LNCAP (cell line): ENCODE measurements at regions not wholly inside any gene's neighbourhood (a gene's known extent, or its start where the extent isn't known, plus 50 kb on each side); places are given as distances from the start of the nearest gene placed in this dataset.

Experiments used
- TF ChIP-seq, protein P1 (sequence below): fragments of 450-650 bp; IDR thresholded peaks from 2 replicates; pipeline ENCODE4 v1.5.1; 2017; ENCODE audit warnings: mild to moderate bottlenecking

DNA sequence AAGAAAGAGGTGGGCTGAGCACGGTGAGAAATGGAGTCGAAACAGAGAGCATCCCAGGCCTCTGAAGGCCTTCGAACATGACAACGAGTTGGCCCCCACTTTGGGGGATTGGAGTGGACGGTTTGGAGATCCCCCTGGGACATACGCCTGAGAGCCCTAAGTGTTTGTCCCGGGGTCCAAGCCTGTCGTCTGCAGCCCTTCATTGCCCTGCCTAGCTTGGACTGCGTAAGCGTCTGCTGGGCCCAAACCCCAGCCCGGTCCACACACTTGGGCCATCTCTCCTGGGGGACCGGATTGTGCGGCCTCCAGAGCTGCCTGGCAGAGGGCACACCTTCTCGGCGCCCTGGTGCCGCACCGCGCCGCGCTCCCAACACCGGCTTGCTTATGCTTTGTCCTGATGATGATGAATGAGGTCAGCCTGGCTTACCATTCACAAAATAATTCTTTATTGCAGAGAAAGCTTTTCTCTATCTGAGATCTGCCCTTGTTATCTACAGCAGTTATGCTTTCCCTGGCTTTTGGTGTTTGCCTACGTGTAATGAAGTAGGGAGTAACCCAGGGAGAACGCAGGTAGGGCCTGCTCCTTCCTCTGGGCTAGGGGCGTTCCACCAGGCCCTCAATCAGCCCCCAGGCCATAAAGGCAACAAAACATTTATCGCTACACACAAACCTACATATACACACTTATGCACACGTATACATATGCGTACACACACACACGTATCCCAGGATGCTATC lies 85.9 kb upstream of the PPARA start:
- TF ChIP-seq, protein P1, sequence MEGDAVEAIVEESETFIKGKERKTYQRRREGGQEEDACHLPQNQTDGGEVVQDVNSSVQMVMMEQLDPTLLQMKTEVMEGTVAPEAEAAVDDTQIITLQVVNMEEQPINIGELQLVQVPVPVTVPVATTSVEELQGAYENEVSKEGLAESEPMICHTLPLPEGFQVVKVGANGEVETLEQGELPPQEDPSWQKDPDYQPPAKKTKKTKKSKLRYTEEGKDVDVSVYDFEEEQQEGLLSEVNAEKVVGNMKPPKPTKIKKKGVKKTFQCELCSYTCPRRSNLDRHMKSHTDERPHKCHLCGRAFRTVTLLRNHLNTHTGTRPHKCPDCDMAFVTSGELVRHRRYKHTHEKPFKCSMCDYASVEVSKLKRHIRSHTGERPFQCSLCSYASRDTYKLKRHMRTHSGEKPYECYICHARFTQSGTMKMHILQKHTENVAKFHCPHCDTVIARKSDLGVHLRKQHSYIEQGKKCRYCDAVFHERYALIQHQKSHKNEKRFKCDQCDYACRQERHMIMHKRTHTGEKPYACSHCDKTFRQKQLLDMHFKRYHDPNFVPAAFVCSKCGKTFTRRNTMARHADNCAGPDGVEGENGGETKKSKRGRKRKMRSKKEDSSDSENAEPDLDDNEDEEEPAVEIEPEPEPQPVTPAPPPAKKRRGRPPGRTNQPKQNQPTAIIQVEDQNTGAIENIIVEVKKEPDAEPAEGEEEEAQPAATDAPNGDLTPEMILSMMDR: no peak

DNA sequence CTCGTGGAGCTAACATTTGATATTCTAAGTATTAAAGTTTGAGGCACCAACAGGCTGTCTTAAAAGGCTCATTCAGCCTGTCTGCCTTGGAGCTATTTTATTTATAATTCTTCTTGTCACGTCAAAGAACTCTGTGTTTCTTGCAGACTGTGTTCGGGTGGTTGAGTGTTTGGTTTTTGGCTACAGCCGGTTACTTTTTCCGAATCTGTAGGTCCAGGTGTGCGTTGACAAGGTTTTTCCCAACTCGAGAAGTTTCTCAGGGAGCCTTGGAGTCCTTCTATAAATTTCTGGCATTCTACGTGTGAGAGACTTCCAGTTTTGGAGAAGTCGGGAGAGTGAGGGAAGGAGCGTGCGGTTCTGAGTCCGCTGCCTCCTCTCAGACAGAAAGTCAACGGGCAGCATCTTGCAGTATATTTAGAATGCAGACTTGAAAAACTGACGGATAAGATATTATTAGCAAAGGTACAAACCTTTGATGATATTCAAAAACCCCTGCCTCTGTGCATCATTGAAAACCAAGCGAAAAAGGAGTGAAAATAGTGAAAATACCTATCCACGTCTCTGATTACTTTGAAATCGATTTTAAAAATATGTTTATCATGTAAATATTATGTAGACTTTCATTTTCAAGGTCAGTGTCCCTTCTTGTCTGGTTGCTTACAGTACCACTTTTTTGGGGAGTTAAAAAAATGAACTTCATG lies 85.2 kb upstream of the PPARA start:
- TF ChIP-seq, protein P1: no peak

DNA sequence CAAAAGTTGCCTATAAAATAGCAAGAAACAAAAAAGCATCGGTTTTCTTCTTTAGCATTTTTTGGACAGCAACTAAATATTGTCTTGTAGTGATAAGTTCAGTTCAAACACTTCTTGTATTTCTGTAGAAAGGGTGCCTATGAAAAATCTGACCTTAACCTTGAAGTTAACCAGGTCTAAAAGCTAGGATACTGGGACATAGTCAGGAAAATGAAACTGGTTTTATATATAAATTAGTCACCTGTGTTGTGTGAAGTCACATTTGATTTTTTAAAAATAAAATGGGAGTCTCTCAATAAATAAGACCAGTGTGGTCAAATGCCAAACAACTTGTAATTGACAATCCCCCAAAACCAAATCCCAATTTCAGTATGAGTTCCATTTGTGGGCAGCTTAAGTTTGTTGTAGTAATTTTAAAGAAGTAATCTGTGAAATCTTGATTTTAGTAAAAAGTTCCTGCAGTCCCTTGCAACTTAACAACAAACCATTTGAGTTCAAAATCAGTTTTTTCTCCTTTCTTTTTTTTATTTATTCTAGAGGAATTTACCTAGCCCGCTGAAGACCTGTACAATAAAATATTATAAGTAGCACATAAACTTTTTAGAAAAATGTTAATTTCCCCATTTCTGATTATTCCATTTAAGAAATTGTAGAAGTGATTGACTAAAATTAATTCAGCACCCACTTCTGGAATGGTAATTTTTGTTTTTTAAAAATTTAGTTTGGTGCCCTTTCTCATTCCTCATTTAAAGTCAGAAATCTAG lies 84.5 kb upstream of the PPARA start:
- TF ChIP-seq, protein P1: no peak

DNA sequence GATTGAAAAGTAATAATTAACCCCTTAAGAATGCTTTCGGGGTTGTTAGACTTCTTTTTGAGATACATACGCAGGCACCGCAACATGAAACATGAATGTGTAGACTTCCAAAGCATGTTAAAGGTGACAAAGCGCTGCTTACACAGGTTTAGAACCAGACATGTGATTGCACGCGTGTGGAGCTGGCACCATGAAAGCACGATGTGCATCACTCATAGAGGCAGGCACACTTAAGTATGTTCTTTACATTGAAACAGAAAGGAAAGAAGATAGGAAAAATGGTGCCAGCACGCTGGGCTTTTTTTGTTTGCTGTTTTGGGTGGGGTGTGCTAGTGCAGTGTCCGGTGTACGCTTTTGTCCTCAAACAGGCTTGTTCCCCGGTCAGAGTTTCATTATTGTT lies 83.6 kb upstream of the PPARA start:
- TF ChIP-seq, protein P1: no peak

DNA sequence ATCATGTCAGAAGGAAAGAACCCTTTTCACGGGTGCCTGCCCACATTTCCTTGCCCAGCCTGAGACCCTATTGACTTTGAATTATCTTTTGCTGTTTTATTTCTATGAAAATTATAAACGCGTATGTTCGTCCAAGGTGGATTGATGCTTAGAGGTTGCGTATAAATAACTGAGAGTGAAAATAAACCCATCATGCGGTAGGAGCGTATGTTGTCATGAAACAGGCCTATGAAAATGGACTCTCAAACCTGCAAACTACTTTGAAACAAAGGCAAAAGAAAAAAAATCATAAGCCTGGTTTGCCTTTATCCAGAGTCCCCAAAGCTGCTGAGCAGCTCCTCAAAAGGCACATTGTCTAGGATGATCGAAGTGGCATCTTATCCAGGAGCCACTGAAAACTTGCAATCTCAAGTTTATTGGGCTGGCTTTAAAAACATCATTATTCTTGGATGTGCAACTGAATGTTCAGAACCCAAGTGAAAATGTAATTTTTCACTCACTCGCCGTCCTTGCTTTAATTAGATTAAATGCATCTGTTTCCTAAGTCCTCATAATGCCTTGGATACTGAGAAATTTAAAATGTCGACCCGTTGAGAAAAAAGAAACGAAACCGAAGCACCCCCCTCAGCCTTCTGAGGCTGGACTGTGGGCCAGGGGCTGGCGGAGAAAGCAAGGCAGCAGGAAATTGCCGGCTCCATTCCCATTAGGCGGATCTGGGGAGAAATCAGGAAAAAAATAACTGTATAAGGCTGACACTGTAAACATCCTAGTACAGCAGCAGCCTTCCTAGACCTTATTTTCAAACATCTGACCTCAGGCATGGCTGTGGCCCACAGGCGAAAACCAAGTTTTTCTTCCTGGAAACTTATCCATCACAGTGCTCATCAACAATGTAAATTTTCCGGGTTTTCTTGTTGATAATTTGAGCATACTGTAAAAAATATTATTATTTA lies 82.9 kb upstream of the PPARA start:
- TF ChIP-seq, protein P1: no peak

DNA sequence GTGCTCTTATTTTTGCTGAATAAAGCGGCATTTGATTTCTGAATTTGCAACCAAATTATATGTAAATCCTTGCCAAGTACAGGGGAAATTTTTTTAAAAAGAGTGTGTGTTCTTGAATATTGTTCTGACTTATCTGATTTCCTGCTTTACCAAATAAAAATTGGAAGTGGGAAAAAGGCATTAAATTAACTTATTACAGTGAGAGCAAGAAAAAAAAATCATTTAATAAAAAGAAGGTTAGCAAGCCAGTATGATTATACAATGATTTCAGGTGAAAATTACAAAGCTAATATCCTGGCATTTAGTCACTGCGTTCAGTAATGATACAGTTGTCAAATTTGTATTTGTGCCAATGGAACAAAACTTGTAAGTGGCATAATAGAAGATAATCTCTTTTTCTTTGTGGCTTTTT lies 82.1 kb upstream of the PPARA start:
- TF ChIP-seq, protein P1: no peak
